ENCODE measurements at regions not wholly inside any gene's neighbourhood (a gene's known extent, or its start where the extent isn't known, plus 50 kb on each side); places are given as distances from the start of the nearest gene placed in this dataset.

DNA sequence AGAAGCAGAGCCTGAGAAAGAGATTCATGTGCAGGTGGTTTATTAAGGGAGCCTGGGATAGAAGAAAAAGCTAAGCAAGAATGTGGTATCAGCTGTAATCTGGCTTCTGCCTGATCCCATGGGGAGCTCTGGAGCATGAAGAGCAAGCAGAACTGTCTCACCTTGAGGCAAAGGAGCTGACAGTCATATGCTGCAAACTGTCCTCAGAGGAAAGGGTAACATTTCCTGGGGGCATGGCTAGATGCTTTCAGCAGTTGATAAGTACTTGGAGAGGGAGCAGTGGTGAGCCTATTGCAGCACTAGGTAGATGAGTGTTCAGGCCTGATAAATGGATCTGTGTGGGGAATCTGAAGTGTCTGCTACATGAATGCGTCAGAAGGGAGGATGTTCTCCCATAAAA is 621.5 kb upstream of the BTBD3 start:
- no peak overlapping the region for H3K4me3 ChIP-seq (ENCODE audit: low read depth, low read length)
- TF ChIP-seq, protein P1, sequence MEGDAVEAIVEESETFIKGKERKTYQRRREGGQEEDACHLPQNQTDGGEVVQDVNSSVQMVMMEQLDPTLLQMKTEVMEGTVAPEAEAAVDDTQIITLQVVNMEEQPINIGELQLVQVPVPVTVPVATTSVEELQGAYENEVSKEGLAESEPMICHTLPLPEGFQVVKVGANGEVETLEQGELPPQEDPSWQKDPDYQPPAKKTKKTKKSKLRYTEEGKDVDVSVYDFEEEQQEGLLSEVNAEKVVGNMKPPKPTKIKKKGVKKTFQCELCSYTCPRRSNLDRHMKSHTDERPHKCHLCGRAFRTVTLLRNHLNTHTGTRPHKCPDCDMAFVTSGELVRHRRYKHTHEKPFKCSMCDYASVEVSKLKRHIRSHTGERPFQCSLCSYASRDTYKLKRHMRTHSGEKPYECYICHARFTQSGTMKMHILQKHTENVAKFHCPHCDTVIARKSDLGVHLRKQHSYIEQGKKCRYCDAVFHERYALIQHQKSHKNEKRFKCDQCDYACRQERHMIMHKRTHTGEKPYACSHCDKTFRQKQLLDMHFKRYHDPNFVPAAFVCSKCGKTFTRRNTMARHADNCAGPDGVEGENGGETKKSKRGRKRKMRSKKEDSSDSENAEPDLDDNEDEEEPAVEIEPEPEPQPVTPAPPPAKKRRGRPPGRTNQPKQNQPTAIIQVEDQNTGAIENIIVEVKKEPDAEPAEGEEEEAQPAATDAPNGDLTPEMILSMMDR (IDR thresholded peaks at IDR 0.05; ENCODE audit: low read depth, low read length): no peak
- no peaks in the 10 kb centered on the region; the same call in 1 of the 2 replicates for H3K9me3 ChIP-seq
- no peaks in the 10 kb centered on the region for H3K27me3 ChIP-seq
- H3K36me3 ChIP-seq: no peaks in the 10 kb centered on the region
- no peak for DNase-seq
- H3K4me1 ChIP-seq: no peaks in the 10 kb centered on the region

DNA sequence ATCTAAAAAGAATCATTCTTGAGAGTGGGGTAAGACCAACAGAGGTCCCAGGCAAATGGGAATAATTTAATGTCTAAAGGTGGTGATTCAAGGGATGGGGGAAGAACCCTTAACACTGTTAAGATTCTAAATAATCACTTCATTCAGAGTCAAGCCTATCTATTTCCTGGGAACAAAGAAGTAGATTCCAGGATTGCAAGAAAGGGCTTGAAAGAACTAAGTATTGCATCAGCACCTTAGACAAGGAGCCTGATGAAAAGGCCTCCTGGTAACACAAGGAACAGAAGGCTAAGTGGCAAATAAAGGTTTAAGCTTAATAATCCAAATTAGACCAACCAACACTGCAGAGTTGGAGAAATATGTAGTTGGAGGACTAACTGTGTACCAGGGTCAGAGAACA is 620.7 kb upstream of the BTBD3 start:
- H3K4me1 ChIP-seq: no peaks in the 10 kb centered on the region
- TF ChIP-seq, protein P1 (IDR thresholded peaks at IDR 0.05; ENCODE audit: low read depth, low read length): no peak
- H3K27me3 ChIP-seq: no peaks in the 10 kb centered on the region
- no peak for DNase-seq
- no peak overlapping the region for H3K4me3 ChIP-seq (ENCODE audit: low read depth, low read length)
- H3K9me3 ChIP-seq: no peaks in the 10 kb centered on the region; the same call in 1 of the 2 replicates
- no peaks in the 10 kb centered on the region for H3K36me3 ChIP-seq

DNA sequence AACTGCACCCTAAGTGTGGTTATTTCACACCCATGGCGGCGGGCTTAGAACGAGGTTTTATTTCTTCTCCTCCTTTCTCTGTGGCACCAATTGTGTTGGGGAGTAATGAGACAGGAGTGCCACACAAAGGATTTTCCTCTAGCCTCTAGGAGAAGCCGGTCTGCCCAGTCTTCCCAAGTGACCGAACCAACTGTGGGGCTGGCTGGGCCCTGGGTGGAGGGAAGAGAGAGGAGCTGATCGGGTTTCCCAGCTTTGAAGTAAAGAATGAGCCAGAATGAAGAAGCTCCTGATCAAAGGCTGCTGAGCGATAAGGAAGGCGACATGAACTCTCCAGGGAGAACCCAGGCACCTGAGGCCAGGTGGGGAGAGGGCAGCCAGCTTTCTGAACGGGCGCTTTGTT is 616.0 kb upstream of the BTBD3 start:
- no peak for DNase-seq
- no peaks in the 10 kb centered on the region; the same call in 1 of the 2 replicates for H3K9me3 ChIP-seq
- TF ChIP-seq, protein P1 (IDR thresholded peaks at IDR 0.05; ENCODE audit: low read depth, low read length): no peak
- H3K27me3 ChIP-seq: no peaks in the 10 kb centered on the region
- no peaks in the 10 kb centered on the region for H3K36me3 ChIP-seq
- H3K4me3 ChIP-seq (ENCODE audit: low read depth, low read length): no peak overlapping the region
- H3K4me1 ChIP-seq: no peaks in the 10 kb centered on the region

DNA sequence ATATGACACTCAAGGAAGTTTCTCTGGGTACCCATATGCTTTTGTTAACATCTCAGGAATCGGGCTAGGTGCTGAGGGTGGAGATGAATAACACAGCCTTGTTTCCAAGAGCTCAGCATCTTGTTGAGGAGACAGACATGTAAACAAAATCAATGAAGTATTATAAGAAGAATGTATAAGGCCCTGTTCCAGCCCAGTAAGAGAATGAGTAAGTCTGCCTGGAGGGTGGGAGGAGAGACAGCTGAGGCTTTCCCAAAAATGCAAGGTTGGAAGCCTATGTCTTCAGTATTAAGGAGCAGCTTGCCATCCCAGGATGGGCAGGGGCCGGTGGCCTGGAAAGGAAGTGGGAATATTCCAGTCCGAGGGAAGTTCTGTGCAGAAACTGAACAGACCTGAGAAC is 615.3 kb upstream of the BTBD3 start:
- no peaks in the 10 kb centered on the region for H3K4me1 ChIP-seq
- no peak overlapping the region for H3K4me3 ChIP-seq (ENCODE audit: low read depth, low read length)
- DNase-seq: no peak
- H3K36me3 ChIP-seq: no peaks in the 10 kb centered on the region
- no peaks in the 10 kb centered on the region for H3K27me3 ChIP-seq
- H3K9me3 ChIP-seq: no peaks in the 10 kb centered on the region
- TF ChIP-seq, protein P1 (IDR thresholded peaks at IDR 0.05; ENCODE audit: low read depth, low read length): no peak

DNA sequence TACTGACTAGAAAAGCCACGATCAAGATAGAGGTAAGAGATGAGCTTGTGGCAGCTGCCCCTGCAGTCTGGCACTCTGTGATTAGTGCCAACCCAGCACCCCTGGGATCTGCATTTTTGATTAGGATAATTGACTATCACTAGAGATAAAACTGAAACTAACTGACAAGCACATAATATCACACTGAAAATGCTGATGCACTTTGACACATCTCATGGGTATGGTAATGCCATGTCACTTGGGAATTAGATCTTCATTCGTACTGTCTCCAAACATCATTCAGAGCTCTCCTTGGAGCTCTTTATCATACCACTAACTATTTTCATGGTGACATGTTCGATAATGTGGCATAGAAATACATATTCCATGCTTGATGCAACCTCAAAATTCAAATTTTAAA is 612.9 kb upstream of the BTBD3 start:
- H3K4me3 ChIP-seq (ENCODE audit: low read depth, low read length): no peak overlapping the region
- TF ChIP-seq, protein P1 (IDR thresholded peaks at IDR 0.05; ENCODE audit: low read depth, low read length): no peak
- H3K4me1 ChIP-seq: no peaks in the 10 kb centered on the region
- no peaks in the 10 kb centered on the region for H3K9me3 ChIP-seq
- H3K27me3 ChIP-seq: no peaks in the 10 kb centered on the region
- DNase-seq: no peak
- H3K36me3 ChIP-seq: no peaks in the 10 kb centered on the region

DNA sequence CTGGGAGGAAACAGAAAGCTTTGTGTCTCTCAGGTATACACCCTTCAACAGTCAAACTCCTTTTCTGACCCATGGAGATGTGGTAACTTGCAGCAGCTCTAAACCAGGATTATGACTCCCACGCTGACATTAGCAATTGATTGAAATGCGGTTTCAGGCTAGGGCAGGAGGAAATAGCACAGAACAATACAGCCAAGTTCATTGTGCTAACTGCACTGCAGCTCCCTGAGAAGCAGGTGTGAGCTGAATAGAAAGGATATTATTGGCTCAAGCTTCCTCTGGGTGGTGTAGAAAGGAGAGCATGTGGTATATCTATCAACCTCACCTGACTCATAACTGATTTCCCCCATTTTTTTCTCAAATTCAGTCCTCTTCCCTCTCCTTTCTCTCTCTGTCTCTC is 612.3 kb upstream of the BTBD3 start:
- H3K36me3 ChIP-seq: no peaks in the 10 kb centered on the region
- H3K4me1 ChIP-seq: no peaks in the 10 kb centered on the region
- TF ChIP-seq, protein P1 (IDR thresholded peaks at IDR 0.05; ENCODE audit: low read depth, low read length): no peak
- no peaks in the 10 kb centered on the region for H3K9me3 ChIP-seq
- no peak overlapping the region for H3K4me3 ChIP-seq (ENCODE audit: low read depth, low read length)
- no peak for DNase-seq
- no peaks in the 10 kb centered on the region for H3K27me3 ChIP-seq
